ENCODE measurements at regions not wholly inside any gene's neighbourhood (a gene's known extent, or its start where the extent isn't known, plus 50 kb on each side); places are given as distances from the start of the nearest gene placed in this dataset.

DNA sequence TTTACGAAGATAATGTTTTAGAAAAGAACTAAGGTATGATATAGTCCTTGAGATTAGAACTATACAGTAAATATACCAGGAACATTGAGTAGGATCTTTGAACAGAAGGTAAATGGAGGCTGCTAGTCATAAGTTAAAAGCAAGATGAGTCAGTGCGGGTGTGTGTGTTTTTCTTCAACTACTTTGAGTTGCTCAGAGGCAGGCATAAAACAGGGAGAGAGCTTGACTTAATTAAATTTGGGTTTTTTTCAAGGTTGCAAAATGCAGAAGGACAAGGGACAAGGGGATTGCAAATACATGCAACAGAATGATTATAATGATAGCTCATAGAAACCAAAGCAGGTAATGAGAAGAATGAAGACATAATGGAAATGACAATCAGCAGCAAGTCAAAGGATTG is 815.1 kb downstream of the NCAM2 start:
- TF ChIP-seq, protein P1, sequence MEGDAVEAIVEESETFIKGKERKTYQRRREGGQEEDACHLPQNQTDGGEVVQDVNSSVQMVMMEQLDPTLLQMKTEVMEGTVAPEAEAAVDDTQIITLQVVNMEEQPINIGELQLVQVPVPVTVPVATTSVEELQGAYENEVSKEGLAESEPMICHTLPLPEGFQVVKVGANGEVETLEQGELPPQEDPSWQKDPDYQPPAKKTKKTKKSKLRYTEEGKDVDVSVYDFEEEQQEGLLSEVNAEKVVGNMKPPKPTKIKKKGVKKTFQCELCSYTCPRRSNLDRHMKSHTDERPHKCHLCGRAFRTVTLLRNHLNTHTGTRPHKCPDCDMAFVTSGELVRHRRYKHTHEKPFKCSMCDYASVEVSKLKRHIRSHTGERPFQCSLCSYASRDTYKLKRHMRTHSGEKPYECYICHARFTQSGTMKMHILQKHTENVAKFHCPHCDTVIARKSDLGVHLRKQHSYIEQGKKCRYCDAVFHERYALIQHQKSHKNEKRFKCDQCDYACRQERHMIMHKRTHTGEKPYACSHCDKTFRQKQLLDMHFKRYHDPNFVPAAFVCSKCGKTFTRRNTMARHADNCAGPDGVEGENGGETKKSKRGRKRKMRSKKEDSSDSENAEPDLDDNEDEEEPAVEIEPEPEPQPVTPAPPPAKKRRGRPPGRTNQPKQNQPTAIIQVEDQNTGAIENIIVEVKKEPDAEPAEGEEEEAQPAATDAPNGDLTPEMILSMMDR (IDR thresholded peaks at IDR 0.05; ENCODE audit: control insufficient read depth, insufficient read depth, low read depth, low read length, missing control alignments) = no peak
- no peak for DNase-seq (ENCODE audit: low read depth)
- H3K4me3 ChIP-seq (ENCODE audit: control insufficient read depth, low read depth, low read length) = no peak overlapping the region

DNA sequence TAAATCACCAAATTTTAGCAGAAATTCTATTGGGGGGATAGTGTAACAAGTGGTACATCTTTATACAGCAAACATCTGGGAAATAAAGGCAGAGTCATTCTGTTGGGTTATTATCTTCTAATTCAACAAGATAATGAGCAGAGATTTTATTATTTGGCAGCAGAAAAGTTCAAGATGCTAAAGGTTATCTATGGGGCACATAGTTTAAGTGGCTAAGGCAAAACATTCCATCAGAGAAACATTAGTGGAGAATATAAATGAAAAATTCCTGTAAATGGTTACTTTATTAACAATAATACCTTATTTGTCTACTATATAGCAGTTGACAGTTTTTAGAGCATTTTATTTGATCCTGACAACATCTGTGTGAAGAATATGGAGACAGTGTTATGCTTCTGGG is 815.7 kb downstream of the NCAM2 start:
- no peak overlapping the region for H3K4me3 ChIP-seq (ENCODE audit: control insufficient read depth, low read depth, low read length)
- DNase-seq (ENCODE audit: low read depth) = no peak
- TF ChIP-seq, protein P1 (IDR thresholded peaks at IDR 0.05; ENCODE audit: control insufficient read depth, insufficient read depth, low read depth, low read length, missing control alignments) = no peak

DNA sequence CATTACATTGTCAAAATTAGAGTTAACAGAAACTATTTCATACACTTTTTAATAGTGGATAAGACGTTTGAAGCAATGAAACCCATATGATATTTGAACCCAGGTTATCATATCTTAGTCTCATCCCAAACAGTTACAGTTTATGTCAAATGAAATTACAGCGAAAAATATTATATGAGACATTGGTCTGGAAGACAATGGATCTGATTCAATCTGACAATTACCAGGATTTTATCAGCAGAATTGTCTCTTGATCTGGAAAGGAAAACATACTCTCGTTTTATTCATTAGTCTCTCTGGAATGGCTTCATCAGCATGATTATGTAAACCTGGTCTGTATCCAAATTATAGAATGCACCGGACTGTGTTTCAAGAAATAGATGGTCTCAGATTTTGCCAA is 818.6 kb downstream of the NCAM2 start:
- no peak overlapping the region for H3K4me3 ChIP-seq (ENCODE audit: control insufficient read depth, low read depth, low read length)
- no peak for DNase-seq (ENCODE audit: low read depth)
- TF ChIP-seq, protein P1 (IDR thresholded peaks at IDR 0.05; ENCODE audit: control insufficient read depth, insufficient read depth, low read depth, low read length, missing control alignments) = no peak

DNA sequence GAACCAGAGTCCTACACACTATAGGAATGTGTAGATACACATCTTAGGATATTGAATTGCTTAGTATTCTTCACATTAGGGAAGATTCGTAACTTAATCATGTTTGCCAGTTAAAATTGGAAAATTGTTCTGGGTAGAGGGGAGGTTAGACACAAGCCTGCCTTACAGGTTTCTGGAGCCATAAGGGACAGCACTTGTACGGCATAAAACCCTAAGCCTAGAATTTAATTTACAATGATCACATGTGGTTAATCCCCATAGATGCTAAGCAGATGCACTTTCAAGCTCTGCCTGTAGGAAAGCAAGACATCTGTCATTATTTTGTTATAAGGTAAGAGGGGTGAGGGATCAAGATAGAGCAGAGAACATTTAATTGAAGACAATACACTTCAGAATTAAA is 820.7 kb downstream of the NCAM2 start:
- no peak overlapping the region for H3K4me3 ChIP-seq (ENCODE audit: control insufficient read depth, low read depth, low read length)
- no peak for DNase-seq (ENCODE audit: low read depth)
- TF ChIP-seq, protein P1 (IDR thresholded peaks at IDR 0.05; ENCODE audit: control insufficient read depth, insufficient read depth, low read depth, low read length, missing control alignments) = no peak

DNA sequence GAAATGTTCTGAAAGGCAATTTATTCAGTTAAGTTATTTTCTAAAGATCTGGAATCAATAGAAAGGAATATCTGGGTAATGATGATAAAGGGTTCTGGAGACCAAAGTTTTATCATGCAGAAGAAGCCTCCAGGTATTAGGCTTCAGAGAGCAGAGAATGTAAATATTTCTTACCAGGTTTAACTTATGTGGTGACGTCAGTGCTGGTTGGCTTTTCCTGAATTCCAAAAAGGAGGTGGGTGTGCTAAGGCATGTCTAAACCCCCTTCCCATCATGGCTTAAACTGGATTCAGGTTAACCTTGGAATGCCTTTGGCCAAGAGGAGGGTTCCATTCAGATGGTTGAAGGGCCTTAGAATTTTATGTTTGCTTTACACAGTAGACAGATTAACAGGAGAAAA is 829.9 kb downstream of the NCAM2 start:
- H3K4me3 ChIP-seq (ENCODE audit: control insufficient read depth, low read depth, low read length) = no peak overlapping the region
- TF ChIP-seq, protein P1 (IDR thresholded peaks at IDR 0.05; ENCODE audit: control insufficient read depth, insufficient read depth, low read depth, low read length, missing control alignments) = no peak
- no peak for DNase-seq (ENCODE audit: low read depth)

DNA sequence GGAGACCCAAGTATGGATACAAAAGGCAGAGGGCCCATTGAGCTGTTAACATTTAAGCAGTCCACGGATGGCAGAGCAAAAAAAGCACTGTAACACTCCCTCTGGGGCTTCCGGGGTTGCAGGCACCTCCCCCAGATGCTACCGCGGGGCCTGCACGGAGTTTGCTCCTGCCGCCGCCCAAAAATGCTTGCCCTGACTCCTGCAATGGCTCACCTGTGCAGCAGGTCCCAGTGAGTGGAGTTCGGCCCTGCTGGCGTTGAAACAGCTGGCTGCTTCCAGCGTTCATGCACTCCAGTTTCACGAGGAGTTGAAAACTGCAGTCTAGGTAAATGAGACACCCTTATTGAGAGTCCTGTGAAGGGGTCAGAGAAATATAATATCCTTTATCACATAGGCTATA is 832.8 kb downstream of the NCAM2 start:
- TF ChIP-seq, protein P1 (IDR thresholded peaks at IDR 0.05; ENCODE audit: control insufficient read depth, insufficient read depth, low read depth, low read length, missing control alignments) = no peak
- no peak for DNase-seq (ENCODE audit: low read depth)
- no peak overlapping the region for H3K4me3 ChIP-seq (ENCODE audit: control insufficient read depth, low read depth, low read length)

DNA sequence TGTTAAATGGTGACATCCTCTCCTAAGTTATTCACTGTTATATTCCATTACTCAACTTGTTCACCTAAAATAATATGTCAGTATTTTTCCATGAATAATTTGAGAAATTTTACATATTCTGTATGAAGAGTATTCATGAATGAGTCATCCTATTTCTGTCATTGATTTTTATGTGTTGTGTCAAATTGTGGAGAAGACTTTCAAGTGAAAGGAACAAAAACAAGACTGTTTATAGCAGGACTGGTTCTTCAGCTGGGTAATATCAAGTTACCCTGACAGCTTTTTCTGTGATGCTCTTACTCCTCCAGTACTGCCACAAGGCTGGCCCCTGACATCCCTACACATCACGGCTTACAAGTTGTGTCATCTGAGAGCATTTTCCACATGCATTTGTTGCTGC is 847.7 kb downstream of the NCAM2 start:
- no peak overlapping the region for H3K4me3 ChIP-seq (ENCODE audit: control insufficient read depth, low read depth, low read length)
- TF ChIP-seq, protein P1 (IDR thresholded peaks at IDR 0.05; ENCODE audit: control insufficient read depth, insufficient read depth, low read depth, low read length, missing control alignments) = no peak
- no peak for DNase-seq (ENCODE audit: low read depth)
